Trophoblast cell (in vitro differentiated cells and primary cell): ENCODE measurements at regions not wholly inside any gene's neighbourhood (a gene's known extent, or its start where the extent isn't known, plus 50 kb on each side); places are given as distances from the start of the nearest gene placed in this dataset.

Experiments
- DNase-seq, 2 donors: peaks; one replicate each; pipeline ENCODE4 v3.0.0-alpha.2; 2016
- H2AFZ ChIP-seq: 2 replicates; pipeline ENCODE4 v1.6.1; 2013; ENCODE audit warnings: low read length, moderate library complexity, mild to moderate bottlenecking; ENCODE audit not compliant: insufficient read depth, poor library complexity
- H2AK5ac ChIP-seq: 2 replicates; pipeline ENCODE4 v1.6.1; 2013; ENCODE audit warnings: mild to moderate bottlenecking, low read length
- H2BK120ac ChIP-seq: 2 replicates; pipeline ENCODE4 v1.6.1; 2013; ENCODE audit warnings: low read length, mild to moderate bottlenecking, moderate library complexity; ENCODE audit not compliant: insufficient read depth, poor library complexity
- H2BK12ac ChIP-seq: 2 replicates; pipeline ENCODE4 v1.6.1; 2013; ENCODE audit warnings: mild to moderate bottlenecking, low read length, moderate library complexity
- H2BK5ac ChIP-seq: 2 replicates; pipeline ENCODE4 v1.6.1; 2013; ENCODE audit warnings: low read length, low read depth, moderate library complexity, mild to moderate bottlenecking; ENCODE audit not compliant: poor library complexity
- H3K14ac ChIP-seq: 2 replicates; pipeline ENCODE4 v1.6.1; 2013; ENCODE audit warnings: mild to moderate bottlenecking, low read length
- H3K18ac ChIP-seq: 2 replicates; pipeline ENCODE4 v1.6.1; 2013; ENCODE audit warnings: mild to moderate bottlenecking, low read length
- H3K23ac ChIP-seq: 2 replicates; pipeline ENCODE4 v1.6.1; 2013; ENCODE audit warnings: low read length
- H3K27ac ChIP-seq: 2 replicates; pipeline ENCODE4 v1.5.1; 2013; ENCODE audit warnings: low read depth, mild to moderate bottlenecking, inconsistent platforms, low read length, moderate library complexity
- H3K27me3 ChIP-seq: 2 replicates; pipeline ENCODE4 v1.6.1; 2013; ENCODE audit warnings: inconsistent platforms, mild to moderate bottlenecking, low read length, moderate library complexity; ENCODE audit not compliant: insufficient read depth
- H3K36me3 ChIP-seq, 2 experiments: 1 replicate in 1 of 2; 2 replicates in 1 of 2; pipeline ENCODE4 v1.6.1; 2013; ENCODE audit warnings: low read length in 2 of 2, mild to moderate bottlenecking in 2 of 2, moderate library complexity in 1 of 2; ENCODE audit not compliant: insufficient read depth in 2 of 2, control insufficient read depth in 1 of 2
- H3K4ac ChIP-seq: 2 replicates; pipeline ENCODE4 v1.6.1; 2013; ENCODE audit warnings: low read depth, mild to moderate bottlenecking, low read length, moderate library complexity
- H3K4me1 ChIP-seq, 2 experiments: 1 replicate in 1 of 2; 2 replicates in 1 of 2; pipeline ENCODE4 v1.6.1; 2013; ENCODE audit warnings: low read length in 2 of 2, mild to moderate bottlenecking in 2 of 2, moderate library complexity in 1 of 2; ENCODE audit not compliant: insufficient read depth in 2 of 2, control insufficient read depth in 1 of 2
- H3K4me2 ChIP-seq: 2 replicates; pipeline ENCODE4 v1.6.1; 2013; ENCODE audit warnings: inconsistent platforms, mild to moderate bottlenecking, low read length, moderate library complexity
- H3K4me3 ChIP-seq: 2 replicates; pipeline ENCODE4 v1.5.1; 2013; ENCODE audit warnings: mild to moderate bottlenecking, low read depth, low read length, inconsistent platforms
- H3K79me1 ChIP-seq: one replicate; pipeline ENCODE4 v1.6.1; 2013; ENCODE audit warnings: low read length
- H3K79me2 ChIP-seq: 2 replicates; pipeline ENCODE4 v1.6.1; 2013; ENCODE audit warnings: low read length, mild to moderate bottlenecking; ENCODE audit not compliant: control insufficient read depth, insufficient read depth, poor library complexity
- H3K9ac ChIP-seq: 2 replicates; pipeline ENCODE4 v1.6.1; 2013; ENCODE audit warnings: mild to moderate bottlenecking, low read length
- H3K9me3 ChIP-seq: 2 replicates; pipeline ENCODE4 v1.6.1; 2013; ENCODE audit warnings: low read depth, mild to moderate bottlenecking, control low read depth, inconsistent platforms, low read length; ENCODE audit not compliant: insufficient read depth
- H4K12ac ChIP-seq: 2 replicates; pipeline ENCODE4 v1.6.1; 2013; ENCODE audit warnings: low read depth, mild to moderate bottlenecking, low read length, moderate library complexity
- H4K8ac ChIP-seq: 2 replicates; pipeline ENCODE4 v1.6.1; 2013; ENCODE audit warnings: low read depth, mild to moderate bottlenecking, low read length, moderate library complexity
- H4K91ac ChIP-seq: one replicate; pipeline ENCODE4 v1.6.1; 2013; ENCODE audit warnings: low read depth, mild to moderate bottlenecking, low read length, moderate library complexity
- WGBS: extraction: QIAGEN DNeasy Blood & Tissue Kit; methylation state at CpG from one replicate; pipeline ENCODE4 v1.1.7; 2013; ENCODE audit warnings: missing lambda C conversion rate; ENCODE audit not compliant: insufficient read length, insufficient coverage; ENCODE audit errors: extremely low coverage; 5-methylcytosine and 5-hydroxymethylcytosine counted together

GRCh38 chrX:115452251-115452650 is 108.7 kb upstream of the PLS3 start:
- Histone ChIP-seq H3K4me1 (no peaks in the 10 kb centered on the region), H4K91ac (no peak overlapping the region), H4K12ac (no peak overlapping the region), H2BK120ac (no peak overlapping the region), H2AFZ (no peak overlapping the region), H3K79me2 (no peaks in the 10 kb centered on the region), H3K4me3 (no peak overlapping the region), H3K14ac (no peak overlapping the region), H3K36me3 (no peaks in the 10 kb centered on the region), H2BK12ac (no peak overlapping the region), H3K9ac (no peak overlapping the region), H3K23ac (no peak overlapping the region), H3K4me2 (no peak overlapping the region), H3K27ac (no peak overlapping the region), H2AK5ac (no peak overlapping the region), H3K9me3 (no peaks in the 10 kb centered on the region), H4K8ac (no peak overlapping the region), H3K79me1 (no peaks in the 10 kb centered on the region), H3K18ac (no peak overlapping the region), H3K27me3 (no peaks in the 10 kb centered on the region), H2BK5ac (no peak overlapping the region), H3K4ac (no peak overlapping the region)
- DNase-seq, result no peak
- no CpG with 5 or more reads among the region's 1 CpG for WGBS

- Histone ChIP-seq H2BK5ac (no peak overlapping the region), H3K23ac (no peak overlapping the region), H3K14ac (no peak overlapping the region), H4K8ac (no peak overlapping the region), H2BK120ac (no peak overlapping the region), H3K79me2 (no peaks in the 10 kb centered on the region), H3K4me2 (no peak overlapping the region), H3K27ac (no peak overlapping the region), H3K79me1 (no peaks in the 10 kb centered on the region), H3K4me3 (no peak overlapping the region), H3K18ac (no peak overlapping the region), H2AFZ (no peak overlapping the region), H2BK12ac (no peak overlapping the region), H3K9me3 (no peaks in the 10 kb centered on the region), H4K12ac (no peak overlapping the region), H4K91ac (no peak overlapping the region), H3K27me3 (no peaks in the 10 kb centered on the region), H3K4ac (no peak overlapping the region), H2AK5ac (no peak overlapping the region), H3K4me1 (no peaks in the 10 kb centered on the region), H3K36me3 (no peaks in the 10 kb centered on the region), H3K9ac (no peak overlapping the region)
- DNase-seq, result no peak
- WGBS, result no CpG with 5 or more reads among the region's 3 CpGs
Observed at GRCh38 chrX:115459883-115460880, 100.8 kb upstream of the PLS3 start.

GRCh38 chrX:115462406-115462805 is 98.6 kb upstream of the PLS3 start:
- WGBS, result no CpG with 5 or more reads among the region's 1 CpG
- Histone ChIP-seq H3K4me1 (no peaks in the 10 kb centered on the region), H3K23ac (no peak overlapping the region), H2AK5ac (no peak overlapping the region), H2AFZ (no peak overlapping the region), H3K14ac (no peak overlapping the region), H4K91ac (no peak overlapping the region), H3K4me2 (no peak overlapping the region), H2BK5ac (no peak overlapping the region), H3K9me3 (no peaks in the 10 kb centered on the region), H3K9ac (no peak overlapping the region), H3K4ac (no peak overlapping the region), H3K79me2 (no peaks in the 10 kb centered on the region), H2BK12ac (no peak overlapping the region), H4K12ac (no peak overlapping the region), H4K8ac (no peak overlapping the region), H3K18ac (no peak overlapping the region), H3K79me1 (no peaks in the 10 kb centered on the region), H3K36me3 (no peaks in the 10 kb centered on the region), H3K4me3 (no peak overlapping the region), H3K27ac (no peak overlapping the region), H2BK120ac (no peak overlapping the region), H3K27me3 (no peaks in the 10 kb centered on the region)
- no peak for DNase-seq

- Histone ChIP-seq H3K18ac (no peak overlapping the region), H3K4me3 (no peak overlapping the region), H3K14ac (no peak overlapping the region), H3K79me1 (no peaks in the 10 kb centered on the region), H3K9me3 (no peaks in the 10 kb centered on the region), H3K9ac (no peak overlapping the region), H3K27ac (no peak overlapping the region), H3K36me3 (no peaks in the 10 kb centered on the region), H2AFZ (no peak overlapping the region), H3K4me2 (no peak overlapping the region), H4K91ac (no peak overlapping the region), H3K4ac (no peak overlapping the region), H4K8ac (no peak overlapping the region), H2BK120ac (no peak overlapping the region), H3K79me2 (no peaks in the 10 kb centered on the region), H3K23ac (no peak overlapping the region), H3K27me3 (no peaks in the 10 kb centered on the region), H3K4me1 (no peaks in the 10 kb centered on the region), H2BK12ac (no peak overlapping the region), H4K12ac (no peak overlapping the region), H2AK5ac (no peak overlapping the region), H2BK5ac (no peak overlapping the region)
- no peak for DNase-seq
Observed at GRCh38 chrX:115467961-115468360, 93.0 kb upstream of the PLS3 start.
